Stomach (tissue), 4 donors: ENCODE measurements at regions not wholly inside any gene's neighbourhood (a gene's known extent, or its start where the extent isn't known, plus 50 kb on each side); places are given as distances from the start of the nearest gene placed in this dataset.

Experiments
- POLR2A ChIP-seq, 4 donors: fragments of 450-650 bp; IDR thresholded peaks; one replicate each; pipeline ENCODE4 v1.6.1; 2016; ENCODE audit warnings: antibody characterized with exemption in 4 of 4, control low read depth in 2 of 4, mild to moderate bottlenecking in 1 of 4, moderate library complexity in 1 of 4
- POLR2AphosphoS5 ChIP-seq, 3 donors: sonication (generic); formaldehyde crosslinking; IDR thresholded peaks; one replicate each; pipeline ENCODE4 v1.6.1; 2016; ENCODE audit warnings: antibody characterized with exemption in 3 of 3
- TF ChIP-seq, protein P1 (sequence below), 7 experiments: fragments of 450-650 bp in 4 of 7; fragments of 200-600 bp in 3 of 7; sonication (generic) in 3 of 7; IDR thresholded peaks; one replicate each; pipeline ENCODE4 v1.5.1; 2016 to 2019; ENCODE audit warnings: antibody characterized with exemption in 7 of 7, control low read depth in 2 of 7, mild to moderate bottlenecking in 1 of 7

DNA sequence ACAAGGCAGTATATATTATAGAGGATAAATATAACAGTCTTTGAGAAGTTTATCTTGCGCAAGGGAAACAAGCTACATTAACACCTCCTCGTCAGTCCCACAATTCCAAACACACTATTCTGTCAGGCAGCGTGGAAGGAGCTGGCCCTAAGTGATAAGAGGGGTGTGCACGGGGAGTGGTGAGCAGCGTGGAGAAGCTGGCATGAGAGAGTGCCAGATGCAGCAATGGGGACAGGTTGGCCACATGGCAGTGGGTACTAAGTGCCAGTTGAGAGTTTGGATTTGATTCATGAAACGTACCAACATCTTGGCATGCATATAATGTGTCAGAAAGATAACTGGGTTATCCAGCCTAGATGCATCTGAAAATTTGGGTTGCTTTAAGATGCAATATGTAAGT lies 460.2 kb downstream of the ICE1 start:
- TF ChIP-seq, protein P1, sequence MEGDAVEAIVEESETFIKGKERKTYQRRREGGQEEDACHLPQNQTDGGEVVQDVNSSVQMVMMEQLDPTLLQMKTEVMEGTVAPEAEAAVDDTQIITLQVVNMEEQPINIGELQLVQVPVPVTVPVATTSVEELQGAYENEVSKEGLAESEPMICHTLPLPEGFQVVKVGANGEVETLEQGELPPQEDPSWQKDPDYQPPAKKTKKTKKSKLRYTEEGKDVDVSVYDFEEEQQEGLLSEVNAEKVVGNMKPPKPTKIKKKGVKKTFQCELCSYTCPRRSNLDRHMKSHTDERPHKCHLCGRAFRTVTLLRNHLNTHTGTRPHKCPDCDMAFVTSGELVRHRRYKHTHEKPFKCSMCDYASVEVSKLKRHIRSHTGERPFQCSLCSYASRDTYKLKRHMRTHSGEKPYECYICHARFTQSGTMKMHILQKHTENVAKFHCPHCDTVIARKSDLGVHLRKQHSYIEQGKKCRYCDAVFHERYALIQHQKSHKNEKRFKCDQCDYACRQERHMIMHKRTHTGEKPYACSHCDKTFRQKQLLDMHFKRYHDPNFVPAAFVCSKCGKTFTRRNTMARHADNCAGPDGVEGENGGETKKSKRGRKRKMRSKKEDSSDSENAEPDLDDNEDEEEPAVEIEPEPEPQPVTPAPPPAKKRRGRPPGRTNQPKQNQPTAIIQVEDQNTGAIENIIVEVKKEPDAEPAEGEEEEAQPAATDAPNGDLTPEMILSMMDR (IDR thresholded peaks at IDR 0.05) = no peak
- TF ChIP-seq POLR2A (IDR thresholded peaks at IDR 0.05) (no peak), POLR2AphosphoS5 (IDR thresholded peaks at IDR 0.05) (no peak)
